GM12892 (cell line): ENCODE measurements at regions not wholly inside any gene's neighbourhood (a gene's known extent, or its start where the extent isn't known, plus 50 kb on each side); places are given as distances from the start of the nearest gene placed in this dataset.

ENCODE experiments used
- POLR2A ChIP-seq: IDR thresholded peaks from 2 replicates; pipeline ENCODE4 v1.6.1; 2011; ENCODE audit warnings: low read depth, low read length, control low read depth
- POLR2AphosphoS5 ChIP-seq: IDR thresholded peaks from 2 replicates; pipeline ENCODE4 v1.6.1; 2011; ENCODE audit warnings: low read depth, low read length, control low read depth

DNA sequence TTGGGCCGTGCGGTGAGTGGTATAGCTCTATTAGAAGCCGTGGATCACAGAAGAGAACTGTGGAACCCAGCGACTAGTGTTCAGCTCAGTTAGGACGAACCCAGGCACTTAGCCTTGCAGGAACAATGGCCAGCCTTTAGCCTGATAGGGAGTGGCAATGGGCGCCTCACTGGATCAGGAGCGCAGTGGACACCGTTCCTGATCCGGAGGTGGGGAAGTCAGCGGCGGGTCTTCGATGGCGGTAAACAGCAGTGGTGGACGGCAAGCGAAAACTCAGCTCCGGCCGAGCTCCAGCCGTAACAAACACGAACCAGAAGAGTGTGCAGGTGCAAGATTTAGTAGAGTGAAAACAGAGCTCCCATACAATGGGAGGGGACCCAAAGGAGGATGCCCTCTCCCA, 340.0 kb downstream of the TLE4 start:
- TF ChIP-seq POLR2AphosphoS5, result no peak
- TF ChIP-seq POLR2A, result no peak
